Hematopoietic multipotent progenitor cell treated with erythropoietin and hydrocortisone succinate and interleukin-3 and kit ligand, for 15 days (in vitro differentiated cells): ENCODE measurements at regions not wholly inside any gene's neighbourhood (a gene's known extent, or its start where the extent isn't known, plus 50 kb on each side); places are given as distances from the start of the nearest gene placed in this dataset.

Experiments
- DNase-seq: peaks from one replicate; pipeline ENCODE4 v3.0.0-alpha.2; 2015; ENCODE audit warnings: low spot score

- DNase-seq, result no peak
Observed at GRCh38 chr18:44594799-44595467, 85.8 kb upstream of the SETBP1 start.

GRCh38 chr18:44597797-44598196, 82.9 kb upstream of the SETBP1 start:
- no peak for DNase-seq

DNA sequence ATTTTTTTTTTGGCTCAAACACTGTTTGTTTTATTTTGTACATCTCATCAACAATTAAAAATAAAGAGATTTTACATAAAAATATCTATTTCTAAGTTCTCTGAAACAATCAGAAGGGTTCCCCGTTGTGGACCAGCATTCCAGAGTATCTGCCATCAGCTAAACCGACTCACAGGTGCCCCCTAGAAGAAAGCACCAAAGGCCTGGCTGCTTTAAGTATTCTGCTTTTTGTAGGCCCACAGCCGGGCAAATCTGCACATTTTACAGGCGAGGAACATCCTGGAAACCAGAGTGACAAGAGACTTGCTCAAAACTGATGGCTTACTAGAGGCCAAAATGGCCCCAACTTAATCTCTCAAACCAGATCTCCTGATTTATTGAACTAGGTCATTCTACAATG, 82.2 kb upstream of the SETBP1 start:
- no peak for DNase-seq

DNA sequence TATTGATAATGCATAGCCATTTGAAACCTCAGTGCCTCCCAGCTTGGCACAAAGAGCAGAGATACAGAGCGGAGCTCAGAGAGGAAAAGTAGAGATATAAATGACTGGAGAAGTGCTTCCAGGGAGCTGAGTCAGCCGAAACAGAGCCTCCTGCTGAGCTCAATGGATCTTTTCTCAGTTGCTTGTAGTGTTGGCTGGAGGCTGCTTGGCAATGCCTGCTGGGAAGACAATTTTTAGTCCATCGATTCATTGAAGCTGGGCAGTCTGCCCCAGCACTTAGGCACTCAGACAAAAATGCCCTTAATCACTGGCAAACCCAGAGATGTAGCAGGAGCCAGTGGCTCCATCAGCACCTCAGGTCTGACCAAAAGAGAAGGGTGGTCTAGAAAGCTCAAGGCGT, 81.3 kb upstream of the SETBP1 start:
- no peak for DNase-seq

GRCh38 chr18:44601447-44601846, 79.2 kb upstream of the SETBP1 start:
- no peak for DNase-seq

DNA sequence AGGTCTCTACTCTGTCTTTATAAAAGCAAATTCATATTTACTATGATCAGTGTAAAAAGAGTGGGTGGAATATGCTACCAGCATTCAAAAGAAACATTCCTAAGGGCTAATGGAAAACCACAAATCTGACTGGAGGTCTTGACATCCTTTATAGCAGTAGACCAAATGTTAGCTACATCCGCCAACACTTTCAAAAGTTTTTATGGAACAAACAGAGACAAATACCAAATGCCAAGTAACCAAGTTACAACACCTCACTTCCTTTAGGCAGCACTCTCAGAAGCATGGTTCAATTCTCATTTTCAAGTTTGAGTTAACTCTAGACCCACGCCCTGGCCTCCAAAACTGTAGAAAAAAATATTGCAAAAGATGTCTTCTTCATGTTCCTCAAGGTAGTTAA, 78.3 kb upstream of the SETBP1 start:
- no peak for DNase-seq

- no peak for DNase-seq
Observed at GRCh38 chr18:44602845-44603244, 77.8 kb upstream of the SETBP1 start.

- DNase-seq, result no peak
Observed at GRCh38 chr18:44609181-44609941, 71.3 kb upstream of the SETBP1 start.

- DNase-seq, result no peak
Observed at GRCh38 chr18:44620812-44621211, 59.9 kb upstream of the SETBP1 start.

DNA sequence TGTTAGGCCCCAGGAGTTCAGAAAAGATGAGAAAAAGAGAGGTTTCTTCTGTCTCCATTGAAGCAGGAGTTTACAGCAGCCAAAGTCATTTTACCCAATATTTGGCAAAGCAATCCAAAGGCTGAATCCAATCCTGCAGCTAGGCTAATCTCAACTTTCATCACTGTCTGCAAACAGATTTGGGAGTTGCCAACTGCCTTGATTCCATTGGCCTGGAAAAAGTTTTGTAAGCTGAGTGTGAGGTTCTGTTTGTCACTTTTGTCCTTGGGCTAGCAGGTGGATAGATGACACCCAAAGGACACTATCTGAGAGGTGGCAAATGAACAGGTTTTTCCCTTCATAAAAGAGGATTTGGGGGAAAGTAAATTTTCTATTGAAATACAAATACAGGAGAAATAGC, 56.6 kb upstream of the SETBP1 start:
- DNase-seq, result no peak

DNA sequence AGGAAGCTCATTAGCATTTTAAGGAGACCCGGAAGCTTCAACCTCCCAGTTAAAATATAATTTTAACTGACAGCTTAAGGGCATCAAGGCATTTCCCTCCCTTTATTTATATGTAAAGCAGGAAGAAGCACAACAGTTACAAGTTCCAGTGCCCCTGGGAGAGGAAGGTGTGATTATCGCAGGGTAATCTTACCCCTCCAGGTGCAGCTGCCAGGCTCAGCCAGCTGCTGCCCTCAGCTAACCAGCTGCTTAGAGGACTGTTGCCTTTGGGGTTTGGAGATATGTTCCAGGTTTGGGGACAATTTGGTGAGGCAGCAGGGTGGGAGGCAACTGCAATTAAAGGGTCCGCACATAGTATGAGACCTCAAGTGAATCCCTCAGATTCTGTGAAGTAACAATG, 55.3 kb upstream of the SETBP1 start:
- no peak for DNase-seq

GRCh38 chr18:44626236-44626635, 54.5 kb upstream of the SETBP1 start:
- DNase-seq, result no peak

- no peak for DNase-seq
Observed at GRCh38 chr18:44626807-44627206, 53.9 kb upstream of the SETBP1 start.

GRCh38 chr18:44627280-44627679, 53.4 kb upstream of the SETBP1 start:
- no peak for DNase-seq

GRCh38 chr18:44629406-44629805, 51.3 kb upstream of the SETBP1 start:
- no peak for DNase-seq

DNA sequence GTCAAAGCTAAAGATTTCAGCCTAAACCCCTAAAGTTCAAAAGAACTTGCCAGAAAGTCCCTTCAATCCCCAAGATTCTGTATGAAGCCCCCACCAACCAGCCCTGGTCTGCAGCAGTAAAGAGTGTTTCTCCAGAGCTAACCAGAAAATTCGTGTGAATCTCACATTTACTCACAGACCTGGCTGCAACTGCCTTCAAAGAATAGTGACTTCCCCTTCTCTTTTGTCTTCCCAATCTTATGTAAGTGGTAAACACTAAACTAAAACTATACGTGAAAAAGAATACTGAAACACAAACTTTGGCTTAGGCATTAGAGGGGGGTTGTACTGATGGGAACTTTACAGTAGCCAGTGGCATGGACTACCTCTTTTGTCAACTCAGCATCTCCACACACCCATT, 50.6 kb upstream of the SETBP1 start:
- DNase-seq, result no peak
